ENCODE measurements at regions not wholly inside any gene's neighbourhood (a gene's known extent, or its start where the extent isn't known, plus 50 kb on each side); places are given as distances from the start of the nearest gene placed in this dataset.

DNA sequence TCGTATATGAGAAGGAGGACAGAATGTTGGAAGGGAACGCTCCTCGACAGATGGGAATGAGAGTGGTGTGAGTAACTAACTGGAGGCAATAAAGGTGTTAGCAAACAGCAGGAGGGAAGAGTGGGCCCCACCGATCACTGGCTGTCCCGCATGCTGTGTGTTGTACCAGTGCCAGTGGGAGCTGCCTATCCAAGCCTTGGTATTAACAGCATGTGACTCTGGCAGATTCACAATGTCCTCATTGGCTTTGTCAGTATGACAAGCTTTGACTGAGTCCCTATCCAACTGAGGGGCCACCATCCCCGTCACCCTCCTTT lies 188.3 kb downstream of the NRIP1 start:
- Histone ChIP-seq H3K27me3 (no peaks in the 10 kb centered on the region), H3K4me1 (peaks cover 34% of the 10 kb centered on the region), H3K27ac (peak overlapping the region; percentile 56), H3K36me3 (no peaks in the 10 kb centered on the region), H3K4me3 (no peak overlapping the region), H3K9me3 (no peaks in the 10 kb centered on the region)
- intact Hi-C loops (cut with DNase I), result loop anchor here (10.0 kb wide), 1 partner anchor 188 kb away; the partner anchor contains the start of gene NRIP1
- no peak for DNase-seq (ENCODE audit: extremely low spot score in 2 of 2)
- TF ChIP-seq POLR2A (IDR thresholded peaks at IDR 0.05) (no peak), POLR2AphosphoS5 (IDR thresholded peaks at IDR 0.05; ENCODE audit: insufficient read depth in 1 of 2, low read depth in 1 of 2) (no peak), CTCF (IDR thresholded peaks at IDR 0.05) (no peak)

DNA sequence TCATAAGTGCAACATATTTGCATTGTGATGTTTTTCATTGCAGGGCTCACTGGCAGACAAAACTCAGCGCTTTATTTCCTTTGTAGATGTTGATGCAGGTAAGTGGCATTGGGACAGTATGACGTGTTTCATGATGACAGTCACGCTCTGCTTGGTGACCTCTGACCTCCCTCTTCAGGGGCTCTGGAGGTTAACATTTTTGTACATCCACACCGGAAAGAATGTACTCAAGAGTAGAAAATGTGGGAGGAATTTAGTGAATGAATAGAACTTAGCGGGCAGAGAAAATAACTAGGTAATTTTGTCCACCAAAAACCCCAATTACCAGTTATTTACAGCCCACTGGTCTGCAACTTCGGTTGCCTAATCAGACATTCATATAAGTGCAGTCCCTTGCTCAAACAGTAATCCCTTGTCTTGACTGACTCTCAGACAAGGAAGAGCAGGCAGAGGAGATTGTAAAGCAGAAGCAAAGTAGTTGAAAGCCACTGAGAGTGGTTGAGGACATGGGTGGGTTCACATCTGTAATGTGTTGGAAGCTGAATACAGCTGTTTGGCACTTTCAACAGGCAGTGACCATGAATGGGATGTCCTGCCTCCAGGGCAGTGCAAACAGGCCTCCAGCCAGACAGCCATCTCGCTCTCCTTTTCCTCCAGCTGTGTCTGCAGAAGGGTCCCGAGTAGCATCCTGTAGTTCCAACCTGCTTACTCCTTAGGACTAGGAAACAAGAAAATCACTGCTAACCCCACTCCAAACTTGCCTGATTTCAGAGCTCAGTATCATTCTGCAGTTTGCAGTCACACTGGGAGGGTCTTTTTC lies 188.9 kb downstream of the NRIP1 start:
- Histone ChIP-seq H3K27me3 (no peaks in the 10 kb centered on the region), H3K9me3 (no peaks in the 10 kb centered on the region), H3K4me1 (peaks cover 34% of the 10 kb centered on the region), H3K27ac (peak overlapping the region; percentile 56), H3K36me3 (no peaks in the 10 kb centered on the region), H3K4me3 (no peak overlapping the region)
- no peak for TF ChIP-seq POLR2AphosphoS5 (IDR thresholded peaks at IDR 0.05; ENCODE audit: insufficient read depth in 1 of 2, low read depth in 1 of 2)
- TF ChIP-seq CTCF (IDR thresholded peaks at IDR 0.05), result no peak
- TF ChIP-seq POLR2A (IDR thresholded peaks at IDR 0.05), result no peak
- intact Hi-C loops (cut with DNase I), result loop anchor here (10.0 kb wide), 1 partner anchor 189 kb away; the partner anchor contains the start of gene NRIP1
- no peak for DNase-seq (ENCODE audit: extremely low spot score in 2 of 2)

DNA sequence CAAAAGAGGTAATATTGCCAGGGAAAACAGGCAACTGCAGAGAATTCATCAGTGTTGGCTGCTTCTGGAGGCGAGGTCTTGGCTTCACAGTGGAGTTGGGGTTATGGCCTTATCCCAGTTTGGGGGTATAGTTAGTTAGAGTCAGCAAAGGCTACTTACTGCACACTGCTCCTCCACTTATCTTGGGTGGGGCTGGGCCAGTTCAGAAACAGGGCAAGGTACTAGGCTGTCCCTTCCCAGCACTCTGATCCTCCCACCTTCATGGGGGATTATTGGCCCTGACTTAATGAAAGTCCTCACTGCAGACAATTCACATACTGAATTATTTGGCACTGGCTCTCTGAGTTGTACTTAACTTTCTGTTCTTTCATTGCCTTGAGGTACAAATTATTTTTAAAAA lies 189.6 kb downstream of the NRIP1 start:
- no peaks in the 10 kb centered on the region for H3K36me3 ChIP-seq
- no peak for TF ChIP-seq CTCF (IDR thresholded peaks at IDR 0.05)
- H3K9me3 ChIP-seq, result no peaks in the 10 kb centered on the region
- H3K27me3 ChIP-seq, result no peaks in the 10 kb centered on the region
- no peak overlapping the region for H3K4me3 ChIP-seq
- H3K4me1 ChIP-seq, result peaks cover 34% of the 10 kb centered on the region
- no peak overlapping the region for H3K27ac ChIP-seq
- intact Hi-C loops (cut with DNase I), result loop anchor here (10.0 kb wide), 1 partner anchor 190 kb away; the partner anchor contains the start of gene NRIP1
- DNase-seq (ENCODE audit: extremely low spot score in 2 of 2), result no peak

DNA sequence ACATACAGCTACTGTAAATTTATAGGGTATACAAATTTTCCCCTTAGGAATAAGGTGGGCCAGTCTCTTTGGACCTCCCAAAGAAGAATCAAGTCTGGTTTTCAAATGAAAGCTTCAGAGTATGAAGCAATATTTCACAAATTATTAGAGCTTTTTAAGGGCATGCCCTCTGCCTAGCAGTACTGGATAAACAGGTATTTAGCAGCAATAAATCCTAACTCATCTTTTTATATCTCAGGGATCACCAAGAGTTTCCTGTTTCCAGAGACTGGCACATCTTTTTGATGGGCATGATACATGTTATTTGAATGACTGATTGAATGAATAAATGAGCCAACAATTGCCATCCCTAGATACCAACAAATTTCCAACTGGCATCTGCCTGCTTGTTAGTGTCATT lies 190.4 kb downstream of the NRIP1 start:
- Histone ChIP-seq H3K4me1 (peaks cover 34% of the 10 kb centered on the region), H3K27ac (no peak overlapping the region), H3K27me3 (no peaks in the 10 kb centered on the region), H3K36me3 (no peaks in the 10 kb centered on the region), H3K9me3 (no peaks in the 10 kb centered on the region), H3K4me3 (no peak overlapping the region)
- intact Hi-C loops (cut with DNase I), result loop anchor here (10.0 kb wide), 1 partner anchor 190 kb away; the partner anchor contains the start of gene NRIP1
- no peak for DNase-seq (ENCODE audit: extremely low spot score in 2 of 2)
- TF ChIP-seq CTCF (IDR thresholded peaks at IDR 0.05), result no peak
- no peak for TF ChIP-seq POLR2AphosphoS5 (IDR thresholded peaks at IDR 0.05; ENCODE audit: insufficient read depth in 1 of 2, low read depth in 1 of 2)
- TF ChIP-seq POLR2A (IDR thresholded peaks at IDR 0.05), result no peak

GRCh38 chr21:14871861-14872260 lies 192.9 kb downstream of the NRIP1 start:
- no peaks in the 10 kb centered on the region for H3K9me3 ChIP-seq
- H3K27me3 ChIP-seq, result no peaks in the 10 kb centered on the region
- intact Hi-C loops (cut with DNase I), result loop anchor here (10.0 kb wide), 1 partner anchor 193 kb away; the partner anchor contains the start of gene NRIP1
- TF ChIP-seq POLR2AphosphoS5 (IDR thresholded peaks at IDR 0.05; ENCODE audit: insufficient read depth in 1 of 2, low read depth in 1 of 2), result no peak
- TF ChIP-seq POLR2A (IDR thresholded peaks at IDR 0.05), result no peak
- TF ChIP-seq CTCF (IDR thresholded peaks at IDR 0.05), result no peak
- no peak overlapping the region for H3K4me3 ChIP-seq
- peaks cover 38% of the 10 kb centered on the region for H3K4me1 ChIP-seq
- H3K36me3 ChIP-seq, result no peaks in the 10 kb centered on the region
- no peak overlapping the region for H3K27ac ChIP-seq
- DNase-seq (ENCODE audit: extremely low spot score in 2 of 2), result no peak
